Activated CD4-positive, alpha-beta T cell treated with anti-CD3 and anti-CD28 coated beads for 36 hours (primary cell): ENCODE measurements at regions not wholly inside any gene's neighbourhood (a gene's known extent, or its start where the extent isn't known, plus 50 kb on each side); places are given as distances from the start of the nearest gene placed in this dataset.
"Not testable (repeated sequence)": the region's sequence is repeated elsewhere in the genome, so short reads cannot be mapped to it uniquely, and the experiment has no call there.

Experiments used
- ATAC-seq: fragments of 200-7000 bp; cut with Tn5 transposase; one replicate; pipeline ENCODE4 v1.10.0; 2021; ENCODE audit warnings: mild to moderate bottlenecking, moderate library complexity
- CTCF ChIA-PET: fragments of 350-600 bp; sonication (Branson Sonifier 250); formaldehyde crosslinking; loops from one replicate; lab custom pipeline; 2021; ENCODE audit warnings: antibody characterized with exemption; lab: Charles Lee
- POLR2A ChIA-PET: fragments of 350-600 bp; sonication (Branson Sonifier 250); formaldehyde crosslinking; loops from one replicate; lab custom pipeline; 2021; ENCODE audit warnings: antibody characterized with exemption, inconsistent platforms; lab: Charles Lee
- DNase-seq: peaks from one replicate; pipeline ENCODE4 v3.0.0-alpha.2; 2020
- H3K27ac Mint-ChIP-seq: one replicate; pipeline ENCODE4 v1.8.0; 2021; ENCODE audit warnings: mixed read lengths
- H3K27me3 Mint-ChIP-seq: one replicate; pipeline ENCODE4 v1.8.0; 2021; ENCODE audit warnings: mixed read lengths
- H3K36me3 Mint-ChIP-seq: one replicate; pipeline ENCODE4 v1.8.0; 2021; ENCODE audit warnings: low read depth, mixed read lengths
- H3K4me1 Mint-ChIP-seq: one replicate; pipeline ENCODE4 v1.8.0; 2021; ENCODE audit warnings: mixed read lengths
- H3K4me3 Mint-ChIP-seq: one replicate; pipeline ENCODE4 v1.8.0; 2021; ENCODE audit warnings: mild to moderate bottlenecking, moderate library complexity, mixed read lengths
- H3K9me3 Mint-ChIP-seq: one replicate; pipeline ENCODE4 v1.8.0; 2021; ENCODE audit warnings: low read depth, mixed read lengths
- intact Hi-C, 2 experiments: fragments of 100-400 bp; cut with DNase I in 1 of 2; cut with micrococcal nuclease in 1 of 2; formaldehyde crosslinking; loops; one replicate each; pipeline versions ENCODE4 v1.14.2 to v1.15.1; 2022 to 2024; cut with DNase I, micrococcal nuclease

- no peak for DNase-seq
- H3K27me3 Mint-ChIP-seq = peaks cover 11% of the 10 kb centered on the region
- no peak for ATAC-seq
- no peaks in the 10 kb centered on the region for H3K36me3 Mint-ChIP-seq
- no peaks in the 10 kb centered on the region for H3K9me3 Mint-ChIP-seq
- intact Hi-C loops = no loop called here
- H3K27ac Mint-ChIP-seq = no peak overlapping the region
- ChIA-PET POLR2A (no interaction called here), CTCF (interaction anchor here (0.6 kb wide), 1 partner anchor 1640 kb away, joined by 3 read pairs; no protein-coding TSS in a partner anchor)
- no peaks in the 10 kb centered on the region for H3K4me1 Mint-ChIP-seq
- no peak overlapping the region for H3K4me3 Mint-ChIP-seq
Measured at GRCh38 chr13:59269476-59269875, 894.3 kb downstream of the DIAPH3 start.

GRCh38 chr13:59270327-59270726 is 893.4 kb downstream of the DIAPH3 start:
- no peaks in the 10 kb centered on the region for H3K9me3 Mint-ChIP-seq
- peaks cover 11% of the 10 kb centered on the region for H3K27me3 Mint-ChIP-seq
- H3K36me3 Mint-ChIP-seq = no peaks in the 10 kb centered on the region
- H3K4me3 Mint-ChIP-seq = no peak overlapping the region
- no peak overlapping the region for H3K27ac Mint-ChIP-seq
- ChIA-PET CTCF (no interaction called here), POLR2A (no interaction called here)
- H3K4me1 Mint-ChIP-seq = no peaks in the 10 kb centered on the region
- DNase-seq (no peak), ATAC-seq (no peak)
- intact Hi-C loops = no loop called here

GRCh38 chr13:59274958-59275727 is 888.6 kb downstream of the DIAPH3 start:
- ATAC-seq (no peak), DNase-seq (no peak)
- H3K27me3 Mint-ChIP-seq = peaks cover 12% of the 10 kb centered on the region
- H3K4me3 Mint-ChIP-seq = no peak overlapping the region
- no peaks in the 10 kb centered on the region for H3K9me3 Mint-ChIP-seq
- ChIA-PET POLR2A (no interaction called here), CTCF (no interaction called here)
- H3K27ac Mint-ChIP-seq = no peak overlapping the region
- no peaks in the 10 kb centered on the region for H3K36me3 Mint-ChIP-seq
- intact Hi-C loops = no loop called here
- H3K4me1 Mint-ChIP-seq = no peaks in the 10 kb centered on the region

- intact Hi-C loops = no loop called here
- Mint-ChIP-seq H3K27me3 (peaks cover 12% of the 10 kb centered on the region), H3K27ac (no peak overlapping the region), H3K36me3 (no peaks in the 10 kb centered on the region), H3K4me1 (no peaks in the 10 kb centered on the region), H3K4me3 (no peak overlapping the region), H3K9me3 (no peaks in the 10 kb centered on the region)
- ATAC-seq (no peak), DNase-seq (no peak)
- ChIA-PET CTCF (no interaction called here), POLR2A (no interaction called here)
Measured at GRCh38 chr13:59276436-59276835, 887.3 kb downstream of the DIAPH3 start.

GRCh38 chr13:59277106-59277505 is 886.6 kb downstream of the DIAPH3 start:
- CTCF ChIA-PET = no interaction called here
- Mint-ChIP-seq H3K27ac (no peak overlapping the region), H3K4me3 (no peak overlapping the region), H3K9me3 (no peaks in the 10 kb centered on the region), H3K27me3 (peaks cover 10% of the 10 kb centered on the region), H3K4me1 (no peaks in the 10 kb centered on the region), H3K36me3 (no peaks in the 10 kb centered on the region)
- ATAC-seq (no peak), DNase-seq (no peak)
- POLR2A ChIA-PET = no interaction called here
- intact Hi-C loops = no loop called here

- Mint-ChIP-seq H3K27ac (no peak overlapping the region), H3K4me1 (no peaks in the 10 kb centered on the region), H3K27me3 (peaks cover 5% of the 10 kb centered on the region), H3K36me3 (no peaks in the 10 kb centered on the region), H3K4me3 (no peak overlapping the region), H3K9me3 (no peaks in the 10 kb centered on the region)
- ATAC-seq = no peak
- DNase-seq = no peak
- ChIA-PET POLR2A (no interaction called here), CTCF (no interaction called here)
- intact Hi-C loops = no loop called here
Measured at GRCh38 chr13:59279028-59279427, 884.7 kb downstream of the DIAPH3 start.

GRCh38 chr13:59279576-59279975 is 884.2 kb downstream of the DIAPH3 start:
- Mint-ChIP-seq H3K27me3 (peaks cover 7% of the 10 kb centered on the region), H3K4me1 (no peaks in the 10 kb centered on the region), H3K36me3 (no peaks in the 10 kb centered on the region), H3K4me3 (no peak overlapping the region), H3K9me3 (no peaks in the 10 kb centered on the region), H3K27ac (no peak overlapping the region)
- ATAC-seq (no peak), DNase-seq (no peak)
- intact Hi-C loops = no loop called here
- ChIA-PET POLR2A (no interaction called here), CTCF (interaction anchor here (0.8 kb wide), 1 partner anchor 25 kb away, joined by 3 read pairs; no protein-coding TSS in a partner anchor)

GRCh38 chr13:59280297-59280696 is 883.4 kb downstream of the DIAPH3 start:
- peaks cover 7% of the 10 kb centered on the region for H3K27me3 Mint-ChIP-seq
- ChIA-PET CTCF (interaction anchor here (0.8 kb wide), 1 partner anchor 24 kb away, joined by 3 read pairs; no protein-coding TSS in a partner anchor), POLR2A (no interaction called here)
- no peaks in the 10 kb centered on the region for H3K9me3 Mint-ChIP-seq
- intact Hi-C loops = no loop called here
- ATAC-seq (no peak), DNase-seq (no peak)
- H3K4me3 Mint-ChIP-seq = no peak overlapping the region
- H3K36me3 Mint-ChIP-seq = no peaks in the 10 kb centered on the region
- H3K27ac Mint-ChIP-seq = no peak overlapping the region
- no peaks in the 10 kb centered on the region for H3K4me1 Mint-ChIP-seq

- no peak for ATAC-seq
- CTCF ChIA-PET = no interaction called here
- no peaks in the 10 kb centered on the region for H3K4me1 Mint-ChIP-seq
- intact Hi-C loops = no loop called here
- no peak overlapping the region for H3K27ac Mint-ChIP-seq
- H3K9me3 Mint-ChIP-seq = no peaks in the 10 kb centered on the region
- no peak for DNase-seq
- H3K27me3 Mint-ChIP-seq = peaks cover 6% of the 10 kb centered on the region
- no peak overlapping the region for H3K4me3 Mint-ChIP-seq
- H3K36me3 Mint-ChIP-seq = no peaks in the 10 kb centered on the region
- POLR2A ChIA-PET = no interaction called here
Measured at GRCh38 chr13:59281453-59281852, 882.3 kb downstream of the DIAPH3 start.

GRCh38 chr13:59292240-59292639 is 871.5 kb downstream of the DIAPH3 start:
- POLR2A ChIA-PET = not testable (repeated sequence)

GRCh38 chr13:59299584-59299983 is 864.1 kb downstream of the DIAPH3 start:
- DNase-seq = no peak
- intact Hi-C loops = no loop called here
- peaks cover 6% of the 10 kb centered on the region for H3K27me3 Mint-ChIP-seq
- POLR2A ChIA-PET = no interaction called here
- H3K36me3 Mint-ChIP-seq = no peaks in the 10 kb centered on the region
- no peak for ATAC-seq
- no peak overlapping the region for H3K4me3 Mint-ChIP-seq
- H3K4me1 Mint-ChIP-seq = no peaks in the 10 kb centered on the region
- peaks cover 7% of the 10 kb centered on the region for H3K9me3 Mint-ChIP-seq
- CTCF ChIA-PET = interaction anchor here (0.7 to 0.8 kb wide), 2 partner anchors 17 to 70 kb away, joined by 3 to 4 read pairs; no protein-coding TSS in a partner anchor
- H3K27ac Mint-ChIP-seq = no peak overlapping the region

More at GRCh38 chr13:59292240-59292639, 871.5 kb downstream of the DIAPH3 start:
- intact Hi-C loops, H3K9me3 Mint-ChIP-seq, CTCF ChIA-PET, ATAC-seq, H3K27ac Mint-ChIP-seq, DNase-seq, H3K36me3 Mint-ChIP-seq, H3K4me1 Mint-ChIP-seq, H3K4me3 Mint-ChIP-seq, H3K27me3 Mint-ChIP-seq: not testable (repeated sequence)
